ENCODE measurements at regions not wholly inside any gene's neighbourhood (a gene's known extent, or its start where the extent isn't known, plus 50 kb on each side); places are given as distances from the start of the nearest gene placed in this dataset.

DNA sequence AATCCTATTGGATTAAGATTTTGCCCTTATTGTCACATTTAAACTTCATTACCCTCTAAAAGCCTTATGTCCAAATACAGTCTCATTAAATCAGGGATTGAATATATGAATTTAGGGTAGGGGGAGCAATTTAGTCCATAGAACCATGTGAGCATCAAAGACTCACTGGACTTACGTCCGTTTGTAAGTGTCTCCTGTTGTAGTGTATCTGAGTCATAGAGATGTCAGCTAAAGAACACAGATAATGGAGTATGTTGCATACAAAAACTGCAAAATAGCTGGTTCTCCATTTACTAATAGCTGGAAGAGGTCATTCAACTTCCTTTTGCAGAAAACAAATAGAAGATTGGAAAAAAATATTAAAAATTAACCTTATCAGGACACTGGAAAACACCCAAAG is 599.1 kb upstream of the SOX9 start:
- TF ChIP-seq POLR2A (IDR thresholded peaks at IDR 0.05; ENCODE audit: low read depth, low read length) (no peak), TAF1 (IDR thresholded peaks at IDR 0.05; ENCODE audit: low read depth, low read length) (no peak)
